HG03139 (cell line): ENCODE measurements at regions not wholly inside any gene's neighbourhood (a gene's known extent, or its start where the extent isn't known, plus 50 kb on each side); places are given as distances from the start of the nearest gene placed in this dataset.

Source experiments
- ATAC-seq: cut with Tn5 transposase; IDR thresholded peaks from one replicate; pipeline ENCODE4 v1.9.1; 2021; ENCODE audit not compliant: unreplicated experiment

GRCh38 chr5:21694567-21694966, 1158.6 kb downstream of the CDH12 start:
- ATAC-seq: no peak

DNA sequence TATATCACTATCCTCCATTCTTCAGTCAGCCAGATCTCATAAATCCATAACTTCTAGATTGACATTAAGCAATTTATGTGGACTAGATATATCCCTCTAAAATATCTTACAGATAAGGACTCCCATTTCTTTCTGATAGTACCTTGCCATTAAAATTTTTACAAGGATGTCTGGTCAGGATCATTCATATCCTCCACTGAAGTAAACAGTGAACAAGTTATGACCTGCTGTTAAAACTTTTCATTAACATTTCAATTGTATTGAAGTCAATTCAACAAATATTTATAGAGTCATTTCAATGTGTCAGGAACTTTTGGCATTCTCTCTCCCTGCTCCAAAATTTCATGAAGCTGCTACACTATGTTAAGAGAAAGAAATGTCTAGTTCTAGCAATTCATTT, 1159.6 kb downstream of the CDH12 start:
- ATAC-seq: no peak

- ATAC-seq: no peak
These were observed 1163.6 kb downstream of the CDH12 start for GRCh38 chr5:21689587-21689986.

DNA sequence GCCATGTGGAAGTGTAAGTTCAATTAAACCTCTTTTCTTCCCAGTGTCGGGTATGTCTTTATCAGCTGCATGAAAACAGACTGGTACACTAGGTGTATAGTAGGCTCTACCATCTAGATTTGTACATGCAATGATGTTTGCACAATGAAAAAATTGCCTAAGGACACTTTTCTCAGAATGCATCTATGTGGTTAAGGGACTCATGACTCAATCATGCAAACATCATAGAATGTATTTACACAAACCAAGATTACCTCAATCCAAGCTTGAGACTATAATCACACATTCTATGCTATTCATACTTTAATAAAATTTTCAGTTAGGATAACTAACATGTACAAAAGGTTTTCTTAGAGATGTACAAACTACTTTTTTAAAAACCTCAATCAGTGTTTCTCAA, 1164.5 kb downstream of the CDH12 start:
- ATAC-seq: no peak

GRCh38 chr5:21687621-21688020, 1165.5 kb downstream of the CDH12 start:
- no peak for ATAC-seq

GRCh38 chr5:21686706-21687105, 1166.4 kb downstream of the CDH12 start:
- no peak for ATAC-seq

GRCh38 chr5:21685522-21685921, 1167.6 kb downstream of the CDH12 start:
- no peak for ATAC-seq

DNA sequence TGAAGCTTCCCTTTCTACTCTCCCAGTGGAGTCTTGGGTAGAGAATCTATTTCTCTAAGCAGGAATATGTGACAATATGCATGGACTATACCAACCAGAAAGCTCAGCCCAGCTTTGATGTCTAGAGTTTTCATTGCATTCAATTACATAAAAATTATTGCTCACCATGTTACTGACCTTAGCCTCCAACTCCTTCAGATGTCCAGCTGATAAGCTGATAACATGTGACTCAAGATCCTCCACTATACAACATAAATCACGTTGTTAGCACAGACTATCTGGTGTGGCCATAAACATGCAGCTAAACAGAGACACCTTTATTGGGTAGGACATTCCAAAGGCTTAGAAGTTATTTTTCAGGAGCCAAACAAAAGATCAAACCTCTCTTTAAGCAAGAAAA, 1168.2 kb downstream of the CDH12 start:
- no peak for ATAC-seq

DNA sequence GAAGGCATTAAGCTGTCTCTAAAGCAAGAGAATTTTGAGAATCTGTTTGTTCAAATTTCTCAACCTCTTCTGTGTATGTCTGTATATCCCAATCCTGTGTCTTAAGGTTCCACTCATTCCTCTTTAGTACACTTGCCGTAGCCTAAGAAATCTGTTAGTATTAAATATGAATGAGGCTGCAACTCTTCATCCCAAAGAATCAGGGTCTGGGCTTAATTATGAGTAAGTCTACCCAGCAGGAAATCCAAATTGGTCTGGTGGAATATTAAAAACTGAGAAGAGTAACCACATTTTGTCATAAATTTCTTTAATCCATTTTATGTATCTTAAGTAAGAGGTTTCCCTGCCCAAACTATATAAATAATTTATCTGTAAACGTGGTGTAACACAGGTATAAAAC, 1171.2 kb downstream of the CDH12 start:
- no peak for ATAC-seq

DNA sequence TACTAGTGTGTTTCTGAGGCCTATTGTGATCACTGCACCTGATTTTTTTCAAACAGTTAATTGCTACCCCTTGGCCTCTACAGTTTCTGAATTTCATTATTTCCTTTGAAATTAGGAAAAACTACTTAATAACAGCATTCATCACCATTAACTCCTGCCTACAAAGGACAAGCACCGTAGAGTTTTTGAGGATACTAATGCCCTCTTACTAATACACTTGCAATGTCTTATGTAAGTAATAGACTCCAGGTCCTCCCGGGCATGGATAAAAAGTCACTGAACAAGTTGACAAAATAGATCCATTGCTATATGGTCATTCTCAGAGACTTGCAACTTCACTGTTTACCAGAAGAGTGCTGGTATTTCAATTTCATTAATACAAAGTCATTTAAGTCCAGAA, 1172.5 kb downstream of the CDH12 start:
- ATAC-seq: no peak

GRCh38 chr5:21680196-21680595, 1172.9 kb downstream of the CDH12 start:
- no peak for ATAC-seq

DNA sequence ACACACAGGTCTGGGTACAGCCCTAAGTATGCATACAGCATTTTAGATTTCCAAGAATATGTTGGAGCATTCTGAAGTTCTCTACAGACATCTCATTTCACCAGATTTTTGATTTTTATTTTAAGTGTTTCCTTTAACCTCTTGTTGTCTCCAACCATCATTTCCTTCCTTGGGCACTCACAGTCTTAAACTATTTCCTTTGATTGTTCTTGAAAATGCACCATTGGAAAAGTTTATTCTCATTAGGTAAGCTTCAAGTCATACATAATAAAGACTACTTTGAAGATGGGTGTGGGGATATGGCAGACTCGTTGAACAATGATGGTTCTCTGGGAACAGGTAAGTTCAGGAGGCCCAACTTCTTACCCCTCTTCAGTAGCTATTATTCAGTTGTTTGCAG, 1174.6 kb downstream of the CDH12 start:
- no peak for ATAC-seq

DNA sequence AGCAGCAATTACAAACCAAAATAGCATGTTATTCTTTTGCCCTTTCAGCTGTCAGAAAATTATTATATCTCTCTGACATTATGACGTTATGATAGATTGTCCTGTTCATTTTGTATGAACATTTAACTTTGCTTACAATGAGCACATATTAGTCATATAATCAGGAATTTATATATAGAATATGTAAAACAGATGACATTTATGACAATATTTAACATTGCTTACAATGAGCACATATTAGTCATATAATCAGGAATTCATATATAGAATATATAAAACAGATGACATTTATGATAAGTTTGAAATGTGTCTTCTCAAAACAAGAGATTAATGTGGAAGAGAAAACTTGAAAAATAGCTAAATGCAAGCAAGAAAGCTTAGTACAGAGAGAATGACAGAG, 1180.2 kb downstream of the CDH12 start:
- no peak for ATAC-seq

GRCh38 chr5:21672360-21672759, 1180.8 kb downstream of the CDH12 start:
- ATAC-seq: no peak

GRCh38 chr5:21665524-21665923, 1187.6 kb downstream of the CDH12 start:
- no peak for ATAC-seq

DNA sequence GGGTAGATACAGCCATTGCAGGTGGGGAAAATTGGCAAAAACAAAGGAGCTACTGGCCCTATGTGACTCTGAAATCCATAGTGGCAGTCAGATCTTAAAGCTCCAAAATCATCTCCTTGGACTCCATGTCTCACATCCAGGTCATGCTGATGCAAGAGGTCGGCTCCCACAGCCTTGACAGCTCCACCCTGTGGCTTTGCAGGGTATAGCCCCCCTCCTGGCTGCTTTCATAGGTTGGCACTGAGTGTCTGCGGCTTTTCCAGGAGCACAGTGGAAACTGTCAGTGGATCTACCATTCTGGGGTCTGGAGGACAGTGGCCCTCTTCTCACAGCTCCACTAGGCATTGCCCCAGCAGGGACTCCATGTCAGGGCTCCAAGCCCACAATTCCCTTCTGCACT, 1190.1 kb downstream of the CDH12 start:
- ATAC-seq: no peak

DNA sequence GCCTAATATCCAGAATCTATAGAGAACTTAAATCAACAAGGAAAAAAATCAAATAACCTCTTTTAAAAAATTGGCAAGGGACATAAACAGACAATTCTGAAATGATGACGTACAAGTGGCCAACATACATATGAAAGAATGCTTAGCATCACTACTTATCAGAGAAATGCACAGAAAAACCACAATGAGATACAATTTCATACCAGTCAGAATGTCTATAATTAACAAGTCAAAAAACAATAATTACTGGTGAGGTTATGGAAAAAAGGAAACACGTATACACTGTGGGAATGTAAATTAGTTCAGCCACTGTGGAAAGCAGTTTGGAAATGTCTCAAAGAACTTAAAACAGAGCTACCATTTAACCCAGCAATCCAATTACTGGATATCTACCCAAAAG, 1192.0 kb downstream of the CDH12 start:
- ATAC-seq: no peak

GRCh38 chr5:21654556-21654955, 1198.6 kb downstream of the CDH12 start:
- no peak for ATAC-seq

DNA sequence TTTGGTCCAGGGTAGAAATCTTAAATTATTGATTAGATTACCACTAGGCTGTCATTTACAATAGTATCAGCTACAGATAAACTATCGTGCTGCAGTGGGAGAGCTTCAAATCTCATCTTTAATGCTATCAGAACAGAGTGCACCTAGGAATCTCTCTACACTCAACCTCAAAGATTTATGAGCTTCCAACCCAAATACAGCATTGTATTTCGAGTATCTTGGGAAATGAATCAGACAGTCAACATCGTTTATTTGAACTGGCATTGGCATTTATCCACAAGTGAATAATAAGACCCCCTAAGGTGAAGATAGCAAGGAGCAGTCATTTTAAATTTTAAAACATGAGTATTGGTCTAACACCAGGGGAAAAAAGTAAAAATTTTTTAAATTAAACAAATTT, 1203.2 kb downstream of the CDH12 start:
- no peak for ATAC-seq

GRCh38 chr5:21646469-21646868, 1206.7 kb downstream of the CDH12 start:
- no peak for ATAC-seq

GRCh38 chr5:21644032-21644431, 1209.1 kb downstream of the CDH12 start:
- no peak for ATAC-seq

- no peak for ATAC-seq
These were observed 1210.8 kb downstream of the CDH12 start for GRCh38 chr5:21642312-21642711.

GRCh38 chr5:21623831-21624230, 1229.3 kb downstream of the CDH12 start:
- no peak for ATAC-seq

- ATAC-seq: no peak
These were observed 1237.9 kb downstream of the CDH12 start for GRCh38 chr5:21615195-21615765.
